RPMI7951 (cell line): ENCODE measurements at regions not wholly inside any gene's neighbourhood (a gene's known extent, or its start where the extent isn't known, plus 50 kb on each side); places are given as distances from the start of the nearest gene placed in this dataset.
"Not testable (repeated sequence)": the region's sequence is repeated elsewhere in the genome, so short reads cannot be mapped to it uniquely, and the experiment has no call there.

Experiments
- DNase-seq: peaks from one replicate; pipeline ENCODE4 v3.0.0-alpha.2; 2012; ENCODE audit warnings: low read depth

GRCh38 chr10:89946106-89946505 lies 244.7 kb downstream of the KIF20B start:
- peak; percentile 59 for DNase-seq

- DNase-seq: no peak
Observed at GRCh38 chr10:89949496-89949895, 248.1 kb downstream of the KIF20B start.

GRCh38 chr10:89952325-89952724 lies 250.9 kb downstream of the KIF20B start:
- no peak for DNase-seq

- DNase-seq: no peak
Observed at GRCh38 chr10:89952751-89953150, 251.4 kb downstream of the KIF20B start.

GRCh38 chr10:89954061-89954460 lies 252.7 kb downstream of the KIF20B start:
- DNase-seq: no peak

GRCh38 chr10:89954787-89955566 lies 253.6 kb downstream of the KIF20B start:
- DNase-seq: no peak

GRCh38 chr10:89959433-89960110 lies 258.2 kb downstream of the KIF20B start:
- DNase-seq: peak; percentile 60

- DNase-seq: no peak
Observed at GRCh38 chr10:89963451-89964102, 262.2 kb downstream of the KIF20B start.

GRCh38 chr10:89966211-89966610 lies 264.8 kb downstream of the KIF20B start:
- DNase-seq: no peak

GRCh38 chr10:89973326-89973725 lies 271.9 kb downstream of the KIF20B start:
- DNase-seq: no peak

GRCh38 chr10:89975071-89975470 lies 273.7 kb downstream of the KIF20B start:
- DNase-seq: no peak

GRCh38 chr10:89975771-89976170 lies 274.4 kb downstream of the KIF20B start:
- DNase-seq: no peak

GRCh38 chr10:89978081-89978480 lies 276.7 kb downstream of the KIF20B start:
- no peak for DNase-seq

GRCh38 chr10:89979726-89980125 lies 278.3 kb downstream of the KIF20B start:
- DNase-seq: no peak

GRCh38 chr10:89980166-89980565 lies 278.8 kb downstream of the KIF20B start:
- DNase-seq: no peak

- peak; percentile 43 for DNase-seq
Observed at GRCh38 chr10:89981891-89982290, 280.5 kb downstream of the KIF20B start.

- no peak for DNase-seq
Observed at GRCh38 chr10:89985446-89985845, 284.1 kb downstream of the KIF20B start.

- DNase-seq: not testable (repeated sequence)
Observed at GRCh38 chr10:89988361-89988760, 287.0 kb downstream of the KIF20B start.

- no peak for DNase-seq
Observed at GRCh38 chr10:89992575-89992974, 291.2 kb downstream of the KIF20B start.

- peak; percentile 72 for DNase-seq
Observed at GRCh38 chr10:90007226-90007625, 305.8 kb downstream of the KIF20B start.

GRCh38 chr10:90011281-90011680 lies 309.9 kb downstream of the KIF20B start:
- not testable (repeated sequence) for DNase-seq

GRCh38 chr10:90018819-90019218 lies 317.4 kb downstream of the KIF20B start:
- DNase-seq: no peak

- DNase-seq: no peak
Observed at GRCh38 chr10:90020506-90020905, 319.1 kb downstream of the KIF20B start.
